SIG-M5 treated with dmso at 0.1 percent for 504 hours (cell line): ENCODE measurements at regions not wholly inside any gene's neighbourhood (a gene's known extent, or its start where the extent isn't known, plus 50 kb on each side); places are given as distances from the start of the nearest gene placed in this dataset.

Experiments used
- DNase-seq: peaks from one replicate; lab custom pipeline; 2025; ENCODE audit not compliant: unreplicated experiment; lab: John Stamatoyannopoulos, UW

- no peak for DNase-seq
Observed at GRCh38 chr2:128523457-128523856, 204.8 kb upstream of the HS6ST1 start.

- DNase-seq = no peak
Observed at GRCh38 chr2:128524183-128524582, 205.5 kb upstream of the HS6ST1 start.

- no peak for DNase-seq
Observed at GRCh38 chr2:128525653-128526052, 207.0 kb upstream of the HS6ST1 start.

- DNase-seq = no peak
Observed at GRCh38 chr2:128526455-128526976, 207.8 kb upstream of the HS6ST1 start.

GRCh38 chr2:128528133-128528532 lies 209.5 kb upstream of the HS6ST1 start:
- DNase-seq = no peak

- no peak for DNase-seq
Observed at GRCh38 chr2:128530025-128530573, 211.4 kb upstream of the HS6ST1 start.

GRCh38 chr2:128531856-128532255 lies 213.2 kb upstream of the HS6ST1 start:
- no peak for DNase-seq

- DNase-seq = no peak
Observed at GRCh38 chr2:128533101-128533500, 214.4 kb upstream of the HS6ST1 start.

GRCh38 chr2:128534688-128535392 lies 216.2 kb upstream of the HS6ST1 start:
- DNase-seq = no peak

GRCh38 chr2:128535953-128536352 lies 217.3 kb upstream of the HS6ST1 start:
- no peak for DNase-seq

- DNase-seq = no peak
Observed at GRCh38 chr2:128536925-128537620, 218.4 kb upstream of the HS6ST1 start.

GRCh38 chr2:128537646-128538045 lies 219.0 kb upstream of the HS6ST1 start:
- no peak for DNase-seq

GRCh38 chr2:128538396-128538795 lies 219.7 kb upstream of the HS6ST1 start:
- DNase-seq = no peak

- DNase-seq = no peak
Observed at GRCh38 chr2:128540670-128541069, 222.0 kb upstream of the HS6ST1 start.

- no peak for DNase-seq
Observed at GRCh38 chr2:128541448-128541847, 222.8 kb upstream of the HS6ST1 start.

- DNase-seq = no peak
Observed at GRCh38 chr2:128543036-128543435, 224.4 kb upstream of the HS6ST1 start.

- DNase-seq = no peak
Observed at GRCh38 chr2:128543646-128544045, 225.0 kb upstream of the HS6ST1 start.

GRCh38 chr2:128544321-128545037 lies 225.8 kb upstream of the HS6ST1 start:
- no peak for DNase-seq

GRCh38 chr2:128545085-128545484 lies 226.4 kb upstream of the HS6ST1 start:
- no peak for DNase-seq

- no peak for DNase-seq
Observed at GRCh38 chr2:128545829-128546228, 227.2 kb upstream of the HS6ST1 start.

GRCh38 chr2:128547667-128548066 lies 229.0 kb upstream of the HS6ST1 start:
- no peak for DNase-seq
